ENCODE measurements at regions not wholly inside any gene's neighbourhood (a gene's known extent, or its start where the extent isn't known, plus 50 kb on each side); places are given as distances from the start of the nearest gene placed in this dataset.

DNA sequence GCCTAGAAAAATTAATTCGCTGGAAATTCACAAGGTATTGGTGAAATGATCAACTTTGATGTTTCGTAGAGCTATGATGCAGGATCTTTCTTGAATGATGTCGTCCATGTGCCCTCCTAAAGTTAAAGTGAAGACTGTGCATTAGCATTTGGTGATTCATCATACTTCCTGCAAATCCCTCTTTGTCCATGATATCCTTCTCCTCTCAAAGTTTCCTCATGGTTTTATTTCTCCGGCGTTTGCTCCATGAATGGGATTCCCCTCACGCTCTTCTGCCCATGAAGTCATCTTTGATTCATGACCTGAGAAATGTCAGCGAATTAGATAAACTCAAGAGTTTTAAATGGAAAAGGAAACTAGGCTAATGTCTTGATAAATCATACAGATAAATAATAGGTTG, 372.7 kb downstream of the PSAT1 start:
- intact Hi-C loops (cut with DNase I; ENCODE audit: low total_unique reads), result no loop called here
- TF ChIP-seq, protein P1, sequence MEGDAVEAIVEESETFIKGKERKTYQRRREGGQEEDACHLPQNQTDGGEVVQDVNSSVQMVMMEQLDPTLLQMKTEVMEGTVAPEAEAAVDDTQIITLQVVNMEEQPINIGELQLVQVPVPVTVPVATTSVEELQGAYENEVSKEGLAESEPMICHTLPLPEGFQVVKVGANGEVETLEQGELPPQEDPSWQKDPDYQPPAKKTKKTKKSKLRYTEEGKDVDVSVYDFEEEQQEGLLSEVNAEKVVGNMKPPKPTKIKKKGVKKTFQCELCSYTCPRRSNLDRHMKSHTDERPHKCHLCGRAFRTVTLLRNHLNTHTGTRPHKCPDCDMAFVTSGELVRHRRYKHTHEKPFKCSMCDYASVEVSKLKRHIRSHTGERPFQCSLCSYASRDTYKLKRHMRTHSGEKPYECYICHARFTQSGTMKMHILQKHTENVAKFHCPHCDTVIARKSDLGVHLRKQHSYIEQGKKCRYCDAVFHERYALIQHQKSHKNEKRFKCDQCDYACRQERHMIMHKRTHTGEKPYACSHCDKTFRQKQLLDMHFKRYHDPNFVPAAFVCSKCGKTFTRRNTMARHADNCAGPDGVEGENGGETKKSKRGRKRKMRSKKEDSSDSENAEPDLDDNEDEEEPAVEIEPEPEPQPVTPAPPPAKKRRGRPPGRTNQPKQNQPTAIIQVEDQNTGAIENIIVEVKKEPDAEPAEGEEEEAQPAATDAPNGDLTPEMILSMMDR (IDR thresholded peaks at IDR 0.05), result no peak
- no peak for TF ChIP-seq POLR2A (IDR thresholded peaks at IDR 0.05)
- 90 to 93% methylated on average over 7 of the region's 7 CpGs for WGBS, 2 donors
- DNase-seq (ENCODE audit: low spot score in 2 of 2), result no peak
- H3K4me3 ChIP-seq (ENCODE audit: low read depth, poor library complexity, severe bottlenecking), result no peak overlapping the region

DNA sequence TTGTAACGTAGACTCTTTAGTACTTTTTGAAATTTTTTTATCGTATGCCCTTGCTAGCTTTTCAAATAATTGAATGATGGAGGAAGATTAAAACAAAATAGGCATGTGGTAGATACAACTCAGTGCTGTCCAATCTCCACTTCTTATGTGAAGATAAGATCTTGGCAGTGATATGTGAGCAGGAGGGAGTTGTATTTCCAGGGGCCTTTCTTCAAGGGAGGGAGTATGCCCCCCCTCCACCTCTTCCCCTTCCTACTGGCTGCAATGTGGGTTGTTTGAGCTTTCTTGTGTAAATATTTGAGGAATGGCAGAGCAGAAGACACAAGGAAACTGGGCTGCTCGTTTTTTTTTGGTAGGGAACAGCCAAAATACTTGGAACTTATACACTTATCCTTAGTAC, 374.9 kb downstream of the PSAT1 start:
- WGBS, 2 donors, result 48 to 59% methylated on average over 3 of the region's 3 CpGs
- intact Hi-C loops (cut with DNase I; ENCODE audit: low total_unique reads), result no loop called here
- no peak for DNase-seq (ENCODE audit: low spot score in 2 of 2)
- no peak overlapping the region for H3K4me3 ChIP-seq (ENCODE audit: low read depth, poor library complexity, severe bottlenecking)
- TF ChIP-seq, protein P1 (IDR thresholded peaks at IDR 0.05), result no peak
- TF ChIP-seq POLR2A (IDR thresholded peaks at IDR 0.05), result no peak

DNA sequence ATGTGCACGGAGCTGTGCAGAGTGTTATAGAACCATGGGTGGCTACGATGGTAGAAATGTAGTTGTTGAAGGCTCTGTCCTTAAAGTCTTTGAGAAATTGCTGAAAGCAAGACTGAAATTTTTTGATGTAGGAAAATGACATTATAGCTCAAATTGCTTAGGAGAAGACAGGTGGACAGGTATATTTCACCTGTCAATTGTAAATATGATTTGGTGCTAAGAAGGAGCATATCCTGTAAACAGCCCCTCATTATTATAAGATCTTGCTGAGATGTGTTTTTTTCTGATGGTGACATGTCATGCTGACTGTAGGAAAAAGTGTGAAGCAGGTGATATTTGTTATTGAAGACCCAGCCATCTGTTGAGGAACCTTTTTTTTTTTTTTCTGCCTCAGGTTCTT, 377.9 kb downstream of the PSAT1 start:
- WGBS, 2 donors, result 83 to 91% methylated on average over 2 of the region's 2 CpGs
- TF ChIP-seq, protein P1 (IDR thresholded peaks at IDR 0.05), result no peak
- TF ChIP-seq POLR2A (IDR thresholded peaks at IDR 0.05), result no peak
- H3K4me3 ChIP-seq (ENCODE audit: low read depth, poor library complexity, severe bottlenecking), result no peak overlapping the region
- DNase-seq (ENCODE audit: low spot score in 2 of 2), result no peak
- intact Hi-C loops (cut with DNase I; ENCODE audit: low total_unique reads), result no loop called here

DNA sequence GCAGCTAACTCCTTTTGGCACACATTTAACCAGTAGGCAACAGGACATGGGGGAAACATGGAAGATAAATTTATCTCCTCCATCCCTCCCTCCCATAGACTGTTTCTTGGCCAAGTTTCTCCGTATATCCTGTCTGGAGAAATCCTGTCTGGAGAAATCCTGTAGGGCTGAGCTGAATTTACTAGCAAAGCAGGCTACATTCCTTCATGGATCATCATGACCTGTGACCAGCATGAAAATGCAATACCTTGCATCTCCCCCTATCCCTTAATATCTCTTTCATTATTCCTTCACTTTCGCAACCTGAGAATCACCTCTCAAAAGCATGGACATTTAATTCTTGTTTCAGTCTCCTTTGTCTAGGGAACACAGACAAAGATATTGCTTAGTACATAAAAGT, 379.1 kb downstream of the PSAT1 start:
- TF ChIP-seq POLR2A (IDR thresholded peaks at IDR 0.05), result no peak
- TF ChIP-seq, protein P1 (IDR thresholded peaks at IDR 0.05), result no peak
- intact Hi-C loops (cut with DNase I; ENCODE audit: low total_unique reads), result no loop called here
- H3K4me3 ChIP-seq (ENCODE audit: low read depth, poor library complexity, severe bottlenecking), result no peak overlapping the region
- DNase-seq (ENCODE audit: low spot score in 2 of 2), result no peak
- 76 to 77% methylated on average over 2 of the region's 2 CpGs for WGBS, 2 donors

DNA sequence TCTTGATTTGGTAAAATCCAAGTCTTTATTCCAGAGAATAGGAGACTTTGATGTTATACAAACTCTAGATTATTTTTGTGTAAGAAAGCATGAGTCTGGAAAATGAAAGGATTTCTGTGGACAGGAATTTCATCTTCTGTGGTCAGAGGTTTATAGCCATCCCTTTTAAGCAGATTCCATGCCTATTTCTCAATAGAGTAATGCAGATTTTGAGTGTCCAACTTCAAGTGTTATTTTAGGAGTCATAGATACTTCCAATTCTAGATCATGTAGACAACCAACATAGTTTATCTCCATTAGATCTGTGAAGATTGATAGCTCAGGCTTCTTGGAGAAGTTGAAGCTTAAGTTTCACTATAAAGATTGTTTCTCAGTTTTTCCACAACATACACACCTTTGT, 379.7 kb downstream of the PSAT1 start:
- intact Hi-C loops (cut with DNase I; ENCODE audit: low total_unique reads), result no loop called here
- no peak for DNase-seq (ENCODE audit: low spot score in 2 of 2)
- no peak for TF ChIP-seq POLR2A (IDR thresholded peaks at IDR 0.05)
- TF ChIP-seq, protein P1 (IDR thresholded peaks at IDR 0.05), result no peak
- H3K4me3 ChIP-seq (ENCODE audit: low read depth, poor library complexity, severe bottlenecking), result no peak overlapping the region

DNA sequence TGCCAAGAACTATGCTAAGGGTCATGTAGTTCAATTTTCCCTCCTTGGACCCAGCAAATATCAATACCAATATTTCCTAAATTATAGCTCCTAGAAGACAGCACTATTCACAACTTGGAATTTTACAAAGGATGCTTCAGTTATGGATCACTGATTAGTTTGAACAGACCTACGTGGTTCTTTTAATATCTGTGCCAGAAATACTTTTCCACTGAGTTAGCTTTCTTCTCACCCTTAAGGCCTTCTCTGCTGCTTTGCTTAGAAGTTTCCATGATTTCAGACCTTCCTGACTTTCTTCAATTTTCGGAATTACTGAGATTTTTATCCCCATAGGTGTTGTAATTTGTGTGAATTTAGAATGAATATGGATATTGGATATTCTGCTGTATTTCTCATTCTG, 380.4 kb downstream of the PSAT1 start:
- 60 to 65% methylated on average over 2 of the region's 2 CpGs for WGBS, 2 donors
- no peak overlapping the region for H3K4me3 ChIP-seq (ENCODE audit: low read depth, poor library complexity, severe bottlenecking)
- TF ChIP-seq POLR2A (IDR thresholded peaks at IDR 0.05), result no peak
- TF ChIP-seq, protein P1 (IDR thresholded peaks at IDR 0.05), result no peak
- DNase-seq (ENCODE audit: low spot score in 2 of 2), result no peak
- intact Hi-C loops (cut with DNase I; ENCODE audit: low total_unique reads), result no loop called here
